MCF 10A (cell line): ENCODE measurements at regions not wholly inside any gene's neighbourhood (a gene's known extent, or its start where the extent isn't known, plus 50 kb on each side); places are given as distances from the start of the nearest gene placed in this dataset.
A peak's percentile ranks its signal among the peaks of the same experiment; 100 is the strongest.

Experiments
- BruUV-seq: library from RNA; stranded (reverse); fragments of 400-500 nt; replicated peaks from 2 replicates; lab custom pipeline; 2021; lab: Mats Ljungman, UMichigan
- CTCF ChIA-PET: fragments of 300-600 bp; sonication (Branson Sonifier 250); formaldehyde crosslinking; extraction: SDS; loops from one replicate; lab custom pipeline; 2021; ENCODE audit warnings: antibody characterized with exemption, inconsistent platforms; lab: Yijun Ruan, JAX
- POLR2A ChIA-PET: fragments of 300-600, 350-650 bp; sonication (Branson Sonifier 250); formaldehyde crosslinking; extraction: SDS; loops from one replicate; lab custom pipeline; 2020; ENCODE audit warnings: antibody characterized with exemption, inconsistent platforms; lab: Yijun Ruan, JAX
- DNase-seq: peaks from one replicate; pipeline ENCODE4 v3.0.0-alpha.2; 2018; ENCODE audit not compliant: unreplicated experiment
- H3K27ac Mint-ChIP-seq: one replicate; pipeline ENCODE4 v1.8.0; 2022; ENCODE audit warnings: mild to moderate bottlenecking, low read depth, mixed read lengths; ENCODE audit not compliant: unreplicated experiment
- H3K27me3 Mint-ChIP-seq: one replicate; pipeline ENCODE4 v1.8.0; 2022; ENCODE audit warnings: mixed read lengths; ENCODE audit not compliant: insufficient read depth, unreplicated experiment
- H3K36me3 Mint-ChIP-seq: one replicate; pipeline ENCODE4 v1.8.0; 2022; ENCODE audit warnings: mild to moderate bottlenecking, moderate library complexity, mixed read lengths; ENCODE audit not compliant: insufficient read depth, unreplicated experiment
- H3K4me1 Mint-ChIP-seq: one replicate; pipeline ENCODE4 v1.8.0; 2022; ENCODE audit warnings: mixed read lengths; ENCODE audit not compliant: insufficient read depth, unreplicated experiment
- H3K4me3 Mint-ChIP-seq: one replicate; pipeline ENCODE4 v1.8.0; 2022; ENCODE audit warnings: mild to moderate bottlenecking, moderate library complexity, mixed read lengths; ENCODE audit not compliant: unreplicated experiment
- H3K9me3 Mint-ChIP-seq: one replicate; pipeline ENCODE4 v1.8.0; 2022; ENCODE audit warnings: mixed read lengths; ENCODE audit not compliant: unreplicated experiment
- intact Hi-C: fragments of 100-400 bp; cut with micrococcal nuclease; formaldehyde crosslinking; loops from 2 replicates; pipeline ENCODE4 v1.14.1; 2022
- TF ChIP-seq, protein P1 (sequence below): fragments of 200-600 bp; IDR thresholded peaks from one replicate; pipeline ENCODE4 v1.8.0; 2022; ENCODE audit warnings: antibody characterized with exemption, mild to moderate bottlenecking; ENCODE audit not compliant: unreplicated experiment

GRCh38 chr12:47376927-47377326, 297.2 kb upstream of the AMIGO2 start:
- no peaks in the 10 kb centered on the region for H3K9me3 Mint-ChIP-seq
- no TSS peak for BruUV-seq
- H3K4me3 Mint-ChIP-seq, result no peak overlapping the region
- peaks cover 10% of the 10 kb centered on the region for H3K4me1 Mint-ChIP-seq
- H3K27me3 Mint-ChIP-seq, result no peaks in the 10 kb centered on the region
- CTCF ChIA-PET, result no interaction called here
- peak overlapping the region; percentile 25 for H3K27ac Mint-ChIP-seq
- TF ChIP-seq, protein P1, sequence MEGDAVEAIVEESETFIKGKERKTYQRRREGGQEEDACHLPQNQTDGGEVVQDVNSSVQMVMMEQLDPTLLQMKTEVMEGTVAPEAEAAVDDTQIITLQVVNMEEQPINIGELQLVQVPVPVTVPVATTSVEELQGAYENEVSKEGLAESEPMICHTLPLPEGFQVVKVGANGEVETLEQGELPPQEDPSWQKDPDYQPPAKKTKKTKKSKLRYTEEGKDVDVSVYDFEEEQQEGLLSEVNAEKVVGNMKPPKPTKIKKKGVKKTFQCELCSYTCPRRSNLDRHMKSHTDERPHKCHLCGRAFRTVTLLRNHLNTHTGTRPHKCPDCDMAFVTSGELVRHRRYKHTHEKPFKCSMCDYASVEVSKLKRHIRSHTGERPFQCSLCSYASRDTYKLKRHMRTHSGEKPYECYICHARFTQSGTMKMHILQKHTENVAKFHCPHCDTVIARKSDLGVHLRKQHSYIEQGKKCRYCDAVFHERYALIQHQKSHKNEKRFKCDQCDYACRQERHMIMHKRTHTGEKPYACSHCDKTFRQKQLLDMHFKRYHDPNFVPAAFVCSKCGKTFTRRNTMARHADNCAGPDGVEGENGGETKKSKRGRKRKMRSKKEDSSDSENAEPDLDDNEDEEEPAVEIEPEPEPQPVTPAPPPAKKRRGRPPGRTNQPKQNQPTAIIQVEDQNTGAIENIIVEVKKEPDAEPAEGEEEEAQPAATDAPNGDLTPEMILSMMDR, result no peak
- intact Hi-C loops, result no loop called here
- no peak for DNase-seq
- POLR2A ChIA-PET, result interaction anchor here (0.6 to 0.9 kb wide), 4 partner anchors 298 to 356 kb away, joined by 3 read pairs; partner anchors contain the start of gene PCED1B
- H3K36me3 Mint-ChIP-seq, result no peaks in the 10 kb centered on the region

DNA sequence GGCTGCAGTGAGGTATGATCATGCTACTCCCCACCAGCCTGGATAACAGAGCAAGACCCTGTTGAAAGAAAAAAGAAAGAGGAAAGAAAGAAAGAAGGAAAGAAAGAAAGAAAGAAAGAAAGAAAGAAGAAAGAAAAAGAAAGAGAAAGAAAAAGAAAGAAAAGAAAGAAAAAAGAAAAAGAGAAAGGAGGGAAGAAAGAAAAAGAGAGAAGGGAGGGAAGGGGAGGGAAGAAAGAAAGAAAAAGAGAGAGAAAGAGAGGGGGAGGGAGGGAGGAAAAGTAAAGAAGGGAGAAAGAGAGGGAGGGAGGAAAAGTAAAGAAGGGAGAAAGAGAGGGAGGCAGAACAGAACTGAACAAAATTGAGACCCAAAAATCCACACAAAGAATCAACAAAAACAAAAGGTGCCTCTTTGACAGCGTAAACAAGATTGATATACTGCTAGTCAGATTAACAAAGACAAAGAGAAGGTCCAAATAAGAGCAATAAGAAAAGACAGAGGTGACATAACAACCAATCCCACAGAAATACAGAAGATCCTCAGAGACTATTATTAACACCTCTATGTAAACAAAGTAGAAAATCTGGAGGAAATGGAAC, 293.9 kb upstream of the AMIGO2 start:
- H3K4me1 Mint-ChIP-seq, result peaks cover 10% of the 10 kb centered on the region
- H3K36me3 Mint-ChIP-seq, result no peaks in the 10 kb centered on the region
- no peak overlapping the region for H3K4me3 Mint-ChIP-seq
- BruUV-seq, result no TSS peak
- no peaks in the 10 kb centered on the region for H3K27me3 Mint-ChIP-seq
- intact Hi-C loops, result no loop called here
- ChIA-PET CTCF (no interaction called here), POLR2A (no interaction called here)
- TF ChIP-seq, protein P1, result no peak
- H3K27ac Mint-ChIP-seq, result peak overlapping the region; percentile 70
- H3K9me3 Mint-ChIP-seq, result no peaks in the 10 kb centered on the region
- no peak for DNase-seq

DNA sequence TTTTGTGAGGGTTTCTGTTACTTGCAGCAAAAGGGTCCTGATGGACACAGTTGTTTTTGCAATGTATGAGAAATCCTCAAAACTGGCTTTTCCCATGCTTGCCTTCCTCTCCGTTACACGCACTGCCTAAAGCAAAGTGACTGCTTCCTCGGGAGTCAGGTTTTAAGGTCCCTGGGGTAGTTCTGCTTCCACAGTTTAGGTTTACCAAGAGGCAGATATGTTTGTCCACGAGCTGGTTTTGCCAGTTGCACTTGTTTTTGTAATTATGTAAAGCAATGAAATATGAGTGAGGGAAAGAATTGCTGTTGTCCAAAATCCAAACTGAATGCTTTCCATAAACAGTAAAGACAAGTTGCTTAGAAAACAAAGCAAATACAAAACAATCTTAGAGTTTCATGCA, 290.7 kb upstream of the AMIGO2 start:
- H3K4me1 Mint-ChIP-seq, result no peaks in the 10 kb centered on the region
- no peak overlapping the region for H3K27ac Mint-ChIP-seq
- H3K36me3 Mint-ChIP-seq, result no peaks in the 10 kb centered on the region
- POLR2A ChIA-PET, result no interaction called here
- no peak for DNase-seq
- H3K9me3 Mint-ChIP-seq, result no peaks in the 10 kb centered on the region
- CTCF ChIA-PET, result interaction anchor here (0.6 to 0.7 kb wide), 2 partner anchors 8 to 628 kb away, joined by 3 read pairs; no protein-coding TSS in a partner anchor
- intact Hi-C loops, result no loop called here
- H3K4me3 Mint-ChIP-seq, result no peak overlapping the region
- no TSS peak for BruUV-seq
- no peaks in the 10 kb centered on the region for H3K27me3 Mint-ChIP-seq
- TF ChIP-seq, protein P1, result no peak

DNA sequence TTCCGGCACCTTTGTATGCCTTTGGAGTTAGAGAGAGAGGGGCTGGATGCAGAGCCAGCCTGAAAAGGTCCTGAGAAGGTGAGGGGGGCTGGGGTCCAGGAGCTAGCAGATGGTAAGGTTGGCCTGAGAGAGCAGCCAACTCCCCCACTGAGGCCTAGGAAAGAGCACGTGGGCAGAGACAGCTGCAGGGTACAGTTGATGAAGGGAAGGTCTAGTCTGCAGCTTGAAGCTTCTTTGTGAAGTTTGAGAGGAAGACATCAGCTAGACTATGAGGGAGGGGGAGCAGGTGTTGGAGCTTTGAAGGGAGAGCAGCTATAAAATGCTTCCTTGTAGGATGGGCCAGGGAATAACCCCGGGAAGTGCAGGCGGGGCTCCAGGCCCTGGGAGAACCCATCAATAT, 289.3 kb upstream of the AMIGO2 start:
- CTCF ChIA-PET, result interaction anchor here (1.9 kb wide), 1 partner anchor 9 kb away, joined by 4 read pairs; no protein-coding TSS in a partner anchor

More for the DNA sequence above, 289.3 kb upstream of the AMIGO2 start:
- no peaks in the 10 kb centered on the region for H3K27me3 Mint-ChIP-seq
- H3K27ac Mint-ChIP-seq, result no peak overlapping the region
- POLR2A ChIA-PET, result interaction anchor here (0.6 to 0.7 kb wide), 2 partner anchors 11 to 1107 kb away, joined by 4 read pairs; no protein-coding TSS in a partner anchor
- DNase-seq, result no peak
- no peaks in the 10 kb centered on the region for H3K36me3 Mint-ChIP-seq
- no peaks in the 10 kb centered on the region for H3K9me3 Mint-ChIP-seq
- BruUV-seq, result no TSS peak
- TF ChIP-seq, protein P1, result no peak
- H3K4me3 Mint-ChIP-seq, result no peak overlapping the region
- intact Hi-C loops, result no loop called here
- no peaks in the 10 kb centered on the region for H3K4me1 Mint-ChIP-seq
